ENCODE measurements at regions not wholly inside any gene's neighbourhood (a gene's known extent, or its start where the extent isn't known, plus 50 kb on each side); places are given as distances from the start of the nearest gene placed in this dataset.
A peak's percentile ranks its signal among the peaks of the same experiment; 100 is the strongest.
"Not testable (repeated sequence)": the region's sequence is repeated elsewhere in the genome, so short reads cannot be mapped to it uniquely, and the experiment has no call there.

- peak; percentile 78 to 83 for DNase-seq
- no peaks in the 10 kb centered on the region for H3K9me3 ChIP-seq
- H3K4me3 ChIP-seq: no peak overlapping the region
- TF ChIP-seq EP300 (IDR thresholded peaks at IDR 0.05) (no peak), POLR2AphosphoS5 (IDR thresholded peaks at IDR 0.05) (peak in 2 of 3 donors; percentile 6 to 12), CTCF (IDR thresholded peaks at IDR 0.05) (no peak)
- peaks cover 9 to 18% (median 11%) of the 10 kb centered on the region in 4 donors for H3K4me1 ChIP-seq
- H3K27me3 ChIP-seq: no peaks in the 10 kb centered on the region
- 29 to 55% (median 40%) methylated on average over 9 to 10 of the region's 10 CpGs for WGBS, 5 donors
- H3K36me3 ChIP-seq: no peaks in the 10 kb centered on the region
- intact Hi-C loops (cut with DNase I; ENCODE audit: low total_unique reads): no loop called here
- peak overlapping the region in 3 of 5 donors; percentile 33 to 81 (median 47) for H3K27ac ChIP-seq
These were observed 145.5 kb upstream of the MAP3K1 start for GRCh38 chr5:56669534-56670483.

GRCh38 chr5:56668996-56669395, 146.4 kb upstream of the MAP3K1 start:
- no peaks in the 10 kb centered on the region for H3K9me3 ChIP-seq
- 37 to 63% (median 38%) methylated on average over 5 of the region's 5 CpGs for WGBS, 5 donors
- no peaks in the 10 kb centered on the region for H3K36me3 ChIP-seq
- peak overlapping the region in 2 of 5 donors; percentile 47 to 81 for H3K27ac ChIP-seq
- peak in 1 of 2 donors; percentile 40 for DNase-seq
- H3K4me3 ChIP-seq: no peak overlapping the region
- intact Hi-C loops (cut with DNase I; ENCODE audit: low total_unique reads): no loop called here
- H3K27me3 ChIP-seq: no peaks in the 10 kb centered on the region
- peaks cover 9 to 18% (median 11%) of the 10 kb centered on the region in 4 donors for H3K4me1 ChIP-seq
- TF ChIP-seq POLR2A (IDR thresholded peaks at IDR 0.05) (no peak), POLR2AphosphoS5 (IDR thresholded peaks at IDR 0.05) (no peak), EP300 (IDR thresholded peaks at IDR 0.05) (no peak), CTCF (IDR thresholded peaks at IDR 0.05) (no peak)

- intact Hi-C loops (cut with DNase I; ENCODE audit: low total_unique reads): no loop called here
- no peaks in the 10 kb centered on the region for H3K9me3 ChIP-seq
- 94 to 100% (median 97%) methylated on average over 1 of the region's 1 CpG for WGBS, 5 donors
- H3K36me3 ChIP-seq: no peaks in the 10 kb centered on the region
- DNase-seq: no peak
- no peaks in the 10 kb centered on the region for H3K27me3 ChIP-seq
- TF ChIP-seq EP300 (IDR thresholded peaks at IDR 0.05): no peak
- no peak for TF ChIP-seq POLR2AphosphoS5 (IDR thresholded peaks at IDR 0.05)
- no peak for TF ChIP-seq POLR2A (IDR thresholded peaks at IDR 0.05)
- TF ChIP-seq CTCF (IDR thresholded peaks at IDR 0.05): no peak
- peaks cover 9 to 18% (median 11%) of the 10 kb centered on the region in 4 donors for H3K4me1 ChIP-seq
- H3K27ac ChIP-seq: no peak overlapping the region
- H3K4me3 ChIP-seq: no peak overlapping the region
These were observed 147.7 kb upstream of the MAP3K1 start for GRCh38 chr5:56667692-56668091.

GRCh38 chr5:56666901-56667300, 148.4 kb upstream of the MAP3K1 start:
- DNase-seq: no peak
- intact Hi-C loops (cut with DNase I; ENCODE audit: low total_unique reads): no loop called here
- H3K4me3 ChIP-seq: no peak overlapping the region
- TF ChIP-seq POLR2AphosphoS5 (IDR thresholded peaks at IDR 0.05) (no peak), POLR2A (IDR thresholded peaks at IDR 0.05) (no peak)
- peaks cover 9 to 18% (median 11%) of the 10 kb centered on the region in 4 donors for H3K4me1 ChIP-seq
- no peaks in the 10 kb centered on the region for H3K36me3 ChIP-seq
- no peaks in the 10 kb centered on the region for H3K27me3 ChIP-seq
- no peaks in the 10 kb centered on the region for H3K9me3 ChIP-seq
- 86 to 92% (median 90%) methylated on average over 6 of the region's 6 CpGs for WGBS, 5 donors
- H3K27ac ChIP-seq: no peak overlapping the region

GRCh38 chr5:56665117-56665516, 150.2 kb upstream of the MAP3K1 start:
- H3K36me3 ChIP-seq; intact Hi-C loops (cut with DNase I; ENCODE audit: low total_unique reads); H3K4me3 ChIP-seq; DNase-seq; H3K27ac ChIP-seq; H3K9me3 ChIP-seq; H3K27me3 ChIP-seq: not testable (repeated sequence)
- WGBS, 5 donors: 74 to 87% (median 84%) methylated on average over 3 of the region's 3 CpGs
- H3K4me1 ChIP-seq: peaks cover 7 to 18% (median 11%) of the 10 kb centered on the region in 4 donors

Measured in stomach (tissue), 8 donors.